ENCODE measurements at regions not wholly inside any gene's neighbourhood (a gene's known extent, or its start where the extent isn't known, plus 50 kb on each side); places are given as distances from the start of the nearest gene placed in this dataset.
"Not testable (repeated sequence)": the region's sequence is repeated elsewhere in the genome, so short reads cannot be mapped to it uniquely, and the experiment has no call there.

DNA sequence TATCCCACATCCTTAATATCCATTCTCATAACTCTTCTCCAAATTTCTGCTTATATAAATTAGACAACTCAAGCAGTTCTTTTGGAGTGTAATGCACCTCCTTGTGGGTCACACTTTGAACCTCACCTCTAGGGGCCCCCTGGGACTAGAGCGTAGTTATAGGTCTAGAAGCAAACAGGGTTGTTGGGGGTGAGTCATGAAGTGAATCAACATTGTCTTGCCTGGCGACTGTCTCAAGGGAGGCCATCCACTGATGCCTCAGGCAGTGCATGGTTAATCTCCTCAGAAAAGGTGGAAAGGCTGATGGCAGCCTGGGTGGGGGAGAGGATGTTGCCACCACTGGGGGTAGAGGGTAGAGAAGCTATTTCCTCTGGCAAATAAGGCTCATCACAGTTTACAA lies 129.1 kb downstream of the TNFRSF21 start:
- no peak for DNase-seq

DNA sequence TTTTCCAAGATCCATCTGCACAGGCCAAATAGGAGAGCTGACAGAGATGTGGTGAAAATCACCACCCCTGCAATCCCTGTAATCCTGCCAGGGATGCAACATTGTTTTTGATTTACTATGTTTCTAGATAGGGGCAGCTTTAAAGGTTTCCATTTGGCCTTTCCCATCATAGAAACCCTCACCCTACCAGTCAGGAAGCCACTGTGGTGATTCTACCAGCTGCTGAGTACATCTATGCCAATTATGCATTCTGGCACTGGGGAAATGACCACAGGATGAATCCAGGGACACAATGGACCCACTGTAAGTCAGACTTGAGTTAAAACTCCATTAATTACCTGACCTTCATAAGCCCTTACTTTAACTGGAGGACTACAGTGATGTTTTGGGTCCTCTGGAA lies 130.4 kb downstream of the TNFRSF21 start:
- no peak for DNase-seq

DNA sequence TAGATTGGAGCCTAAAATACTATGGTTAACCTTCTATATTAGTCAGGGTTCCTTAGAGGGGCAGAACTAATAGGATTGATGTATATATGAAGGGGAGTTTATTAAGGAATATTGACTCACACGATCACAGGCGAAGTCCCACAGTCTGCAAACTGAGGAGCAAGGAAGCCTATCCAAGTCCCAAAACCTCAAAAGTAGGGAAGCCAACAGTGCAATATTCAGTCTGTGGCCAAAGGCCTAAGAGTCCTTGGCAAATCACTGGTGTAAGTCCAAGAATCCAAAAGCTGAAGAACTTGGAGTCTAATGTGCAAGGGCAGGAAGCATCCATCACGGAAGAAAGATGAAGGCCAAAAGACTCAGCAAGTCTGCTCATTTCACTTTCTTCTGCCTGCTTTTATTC lies 133.5 kb upstream of the ADGRF1 start:
- no peak for DNase-seq

DNA sequence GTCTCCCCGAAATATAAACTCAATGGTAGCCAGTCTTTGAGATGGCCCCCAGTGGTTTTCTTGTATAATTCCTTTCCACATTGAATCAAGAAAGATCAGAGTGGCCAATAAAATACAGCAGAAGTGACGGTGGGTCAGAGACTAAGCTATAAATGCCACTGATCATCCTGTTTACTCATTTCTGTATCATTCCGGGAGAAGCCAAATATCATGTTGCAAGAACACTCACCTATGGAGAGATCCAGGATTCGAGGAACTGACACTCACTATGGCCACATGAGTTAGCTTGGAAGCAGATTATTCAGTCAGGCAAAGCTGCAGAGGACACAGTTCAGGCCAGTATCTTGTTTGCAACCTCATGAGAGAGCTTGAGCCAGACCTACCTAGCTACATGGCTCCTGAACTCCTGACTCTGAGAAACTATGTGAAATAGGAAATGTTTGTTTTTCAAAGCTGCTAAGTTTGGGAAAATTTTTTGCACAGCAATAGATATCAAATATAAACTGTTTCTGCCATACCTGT lies 132.4 kb upstream of the ADGRF1 start:
- no peak for DNase-seq

DNA sequence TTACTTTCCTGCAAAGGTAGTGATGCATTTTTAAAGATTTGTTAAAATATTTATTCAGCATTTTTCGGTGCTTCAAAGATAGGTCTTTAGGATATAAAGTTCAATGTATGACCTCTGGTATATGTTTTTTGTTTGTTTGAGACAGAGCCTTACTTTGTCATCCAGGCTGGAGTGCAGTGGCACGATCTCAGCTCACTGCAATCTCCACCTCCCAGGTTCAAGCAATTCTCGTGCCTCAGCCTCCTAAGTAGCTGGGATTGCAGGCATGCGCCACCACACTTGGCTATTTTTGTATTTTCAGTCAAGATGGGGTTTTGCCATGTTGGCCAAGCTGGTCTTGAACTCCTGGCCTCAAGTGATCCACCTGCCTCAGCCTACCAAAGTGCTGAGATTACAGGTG lies 131.9 kb upstream of the ADGRF1 start:
- DNase-seq = not testable (repeated sequence)

DNA sequence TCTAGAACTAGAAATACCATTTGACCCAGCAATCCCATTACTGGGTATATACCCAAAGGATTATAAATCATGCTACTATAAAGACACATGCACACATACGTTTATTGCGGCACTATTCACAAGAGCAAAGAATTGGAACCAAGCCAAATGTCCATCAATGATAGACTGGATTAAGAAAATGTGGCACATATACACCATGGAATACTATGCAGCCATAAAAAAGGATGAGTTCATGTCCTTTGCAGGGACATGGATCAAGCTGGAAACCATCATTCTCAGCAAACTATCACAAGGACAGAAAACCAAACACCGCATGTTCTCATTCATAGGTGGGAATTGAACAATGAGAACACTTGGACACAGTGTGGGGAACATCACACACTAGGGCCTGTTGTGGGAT lies 131.0 kb upstream of the ADGRF1 start:
- DNase-seq = not testable (repeated sequence)

DNA sequence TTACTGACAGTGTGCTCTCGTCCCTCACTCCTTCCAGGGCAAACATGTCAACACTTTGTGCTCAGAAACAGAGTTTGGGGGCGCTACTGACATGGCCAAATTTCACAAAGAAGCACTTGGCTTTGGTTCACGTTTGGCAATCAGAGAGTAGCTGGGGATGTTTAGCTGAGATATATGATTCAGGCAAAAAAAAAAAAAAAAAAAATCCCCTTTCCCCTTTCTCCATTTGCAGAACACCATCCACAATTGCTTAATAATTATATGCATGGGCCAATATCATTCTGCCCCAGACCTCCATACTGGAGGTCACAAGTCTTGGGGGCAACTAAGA lies 128.4 kb upstream of the ADGRF1 start:
- DNase-seq = no peak

DNA sequence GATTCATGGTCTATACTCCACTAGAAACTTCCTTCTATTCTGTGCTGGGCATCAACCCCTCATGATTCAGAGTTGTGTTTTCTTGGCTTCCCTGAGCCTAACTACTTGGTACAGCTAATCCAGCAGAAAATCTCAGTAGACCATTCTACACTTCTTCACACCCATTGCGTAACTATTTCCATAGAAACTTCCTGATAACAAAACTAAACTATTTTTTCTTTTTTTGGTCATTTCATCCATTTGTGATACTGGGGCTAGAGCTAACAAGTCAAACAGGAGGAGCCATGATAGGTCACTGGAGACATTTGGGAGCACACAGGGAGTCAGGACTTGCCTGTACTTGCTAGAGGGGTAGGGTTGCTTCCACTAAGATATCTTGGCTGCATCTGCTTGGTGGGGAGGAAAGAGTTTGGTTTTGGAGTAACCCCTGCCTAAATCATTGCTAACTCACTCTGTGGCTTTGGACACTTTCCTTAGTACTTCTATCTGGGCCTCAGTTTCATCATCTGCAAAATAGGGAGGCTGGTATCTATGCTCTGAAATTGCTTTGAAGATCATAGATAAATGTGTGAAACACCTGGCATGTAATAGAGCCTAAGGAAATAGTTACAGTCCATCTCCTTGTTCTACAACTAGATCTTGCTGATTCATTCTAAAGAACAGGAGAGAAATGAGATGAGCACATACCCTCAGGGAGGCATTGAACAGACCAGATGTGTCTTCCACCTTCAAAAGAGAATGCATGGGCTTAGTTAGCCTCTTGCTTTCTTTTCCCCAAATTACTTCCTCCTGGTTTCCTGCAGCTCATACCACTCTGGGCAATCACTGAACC lies 127.9 kb upstream of the ADGRF1 start:
- DNase-seq = no peak

DNA sequence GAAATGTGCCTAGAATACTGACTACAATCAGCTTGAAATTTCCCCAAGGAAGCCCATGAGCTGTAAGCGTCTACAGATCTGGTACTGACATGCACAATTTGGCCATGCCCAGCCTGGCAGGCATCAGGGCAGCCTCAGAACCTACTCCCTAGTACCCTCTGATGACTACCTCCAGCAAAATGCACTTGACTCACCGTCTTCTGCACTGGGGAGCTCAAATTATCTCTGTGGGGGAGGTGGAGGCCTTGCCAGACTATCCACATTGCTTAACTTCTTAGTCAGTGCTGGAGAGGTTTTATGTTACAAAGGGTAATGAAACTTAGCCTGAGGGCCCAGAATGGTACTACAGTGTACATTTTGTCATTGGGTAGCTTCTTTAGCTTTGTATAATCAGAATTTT lies 126.0 kb upstream of the ADGRF1 start:
- no peak for DNase-seq

DNA sequence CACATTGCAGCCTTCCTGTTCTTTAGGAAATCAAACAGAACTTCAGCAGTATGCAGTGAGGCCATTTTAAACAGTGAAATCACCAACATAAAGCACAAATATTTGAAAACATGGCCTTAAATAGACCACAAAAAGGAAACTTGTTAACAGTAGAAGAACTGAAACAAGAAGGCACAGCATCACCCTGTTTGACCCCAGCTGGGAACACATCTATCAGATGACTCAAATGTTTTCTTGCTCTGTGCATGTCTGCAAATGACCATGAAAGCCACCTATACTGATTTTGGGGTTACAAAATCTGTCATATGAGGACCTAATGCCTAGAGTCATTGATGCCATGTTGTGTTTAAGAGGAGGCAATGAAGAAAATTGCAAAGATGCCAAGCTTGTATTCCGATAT lies 123.8 kb upstream of the ADGRF1 start:
- DNase-seq = no peak

DNA sequence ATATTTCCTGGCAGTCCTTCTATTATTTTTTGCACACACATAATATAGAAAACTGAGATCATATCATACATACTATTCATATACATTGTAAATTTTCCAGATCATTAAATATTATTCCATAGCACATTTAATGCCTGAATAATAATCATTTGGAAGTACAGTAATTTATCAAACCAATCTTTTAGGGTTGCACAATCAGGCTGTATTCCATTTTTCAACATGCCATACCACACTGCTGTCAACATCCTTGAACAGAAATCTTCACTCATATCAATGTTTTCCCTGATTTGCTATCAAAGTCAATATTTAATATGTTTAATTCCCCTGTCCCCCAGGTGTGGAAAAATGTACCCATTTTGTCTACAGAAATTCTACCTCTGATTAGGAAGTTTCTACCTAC lies 122.7 kb upstream of the ADGRF1 start:
- no peak for DNase-seq

DNA sequence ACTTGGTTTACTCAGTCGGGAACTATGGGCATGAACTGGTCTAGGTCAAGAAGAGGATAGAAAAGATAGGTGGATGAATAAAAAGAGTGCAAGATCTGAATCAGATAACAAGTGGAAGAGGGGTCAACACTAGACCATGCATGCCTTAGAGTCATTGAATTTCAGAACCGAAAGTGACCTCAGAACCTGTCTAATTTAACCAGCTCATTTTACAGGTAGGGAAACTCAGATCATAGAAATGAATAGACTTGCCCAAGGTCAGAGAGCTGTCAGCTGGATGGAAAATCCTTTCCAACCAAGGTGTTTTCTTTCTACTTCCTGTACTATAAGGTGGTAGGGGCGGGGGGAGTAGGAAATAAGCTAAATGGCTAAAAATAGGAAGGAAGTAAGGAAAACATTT lies 121.4 kb upstream of the ADGRF1 start:
- DNase-seq = no peak

DNA sequence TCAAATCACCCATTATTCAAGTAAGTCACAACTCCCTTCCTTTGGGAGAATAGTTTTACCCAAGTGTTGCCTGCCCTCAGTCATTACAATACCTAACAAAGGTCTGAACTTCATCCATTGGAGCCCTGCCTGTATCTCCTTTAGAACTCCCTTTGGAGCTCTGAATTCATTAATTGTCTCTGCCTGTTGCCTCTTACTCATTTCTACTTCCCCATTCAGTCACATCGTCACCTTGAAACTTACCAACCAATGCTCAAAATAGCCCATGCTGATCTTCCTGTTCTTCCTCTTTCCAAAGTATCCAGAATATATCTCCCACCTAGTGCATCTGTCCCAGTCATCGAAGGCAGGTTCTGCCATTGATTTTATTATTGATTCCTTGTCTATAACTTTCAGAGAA lies 120.7 kb upstream of the ADGRF1 start:
- DNase-seq = no peak

DNA sequence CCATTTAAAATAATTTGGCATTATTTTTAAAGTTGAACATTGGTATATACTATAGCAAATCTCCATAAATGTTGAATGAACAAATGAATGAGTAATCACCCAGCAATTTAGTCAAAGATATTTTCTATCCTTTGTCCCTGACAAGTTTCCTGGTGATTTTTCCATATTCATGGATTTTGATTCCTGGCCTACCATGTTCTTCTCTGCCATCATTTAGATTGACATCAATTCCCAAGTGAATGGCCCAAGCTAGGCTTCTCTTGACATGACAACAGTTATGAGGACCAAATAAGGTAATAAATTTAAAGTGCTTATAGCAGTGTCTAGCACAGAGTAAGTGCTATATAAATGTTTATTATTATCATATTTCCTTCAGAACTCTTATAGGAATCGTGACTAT lies 120.1 kb upstream of the ADGRF1 start:
- no peak for DNase-seq

DNA sequence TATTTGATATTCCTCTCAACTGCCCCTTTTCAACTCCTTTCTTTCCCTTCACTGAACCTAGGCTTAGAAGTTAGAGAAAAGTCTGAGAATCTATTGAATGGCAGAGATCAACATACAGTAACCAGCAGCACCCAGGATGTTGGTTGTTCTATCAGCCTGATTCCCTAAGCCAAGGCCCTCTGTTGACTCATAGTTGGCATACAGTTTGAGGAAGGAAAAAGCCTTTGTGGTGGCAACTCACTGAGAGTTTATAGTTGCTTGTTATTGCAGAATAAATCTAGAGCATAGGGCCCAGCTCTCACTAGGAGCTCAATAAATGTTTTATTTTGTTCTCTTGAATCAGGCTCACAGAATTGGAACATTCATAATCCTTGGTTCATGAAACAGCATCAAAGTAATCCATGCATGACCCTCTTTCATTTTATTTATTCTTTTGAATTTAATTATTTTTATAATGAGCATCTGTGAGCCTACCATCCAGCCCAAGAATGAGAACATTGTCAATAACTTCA lies 119.1 kb upstream of the ADGRF1 start:
- DNase-seq = no peak

DNA sequence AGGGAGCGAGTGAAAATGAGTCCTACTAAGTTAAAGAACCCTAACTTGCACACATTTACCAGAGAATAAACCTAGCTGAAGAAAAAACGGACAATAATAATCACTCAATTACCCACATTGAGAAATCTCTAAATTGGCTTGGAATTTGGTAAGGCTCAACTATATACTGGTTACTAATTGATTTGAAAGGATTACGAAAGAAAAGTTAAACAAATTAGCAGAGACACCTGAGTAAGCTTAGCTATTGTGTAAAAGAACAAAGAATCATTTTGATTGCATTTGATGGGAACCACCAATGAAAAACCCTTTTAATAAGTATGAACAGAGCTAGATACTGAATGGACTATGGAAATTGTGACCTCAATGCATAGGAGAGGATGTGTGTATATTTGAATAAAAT lies 118.6 kb upstream of the ADGRF1 start:
- no peak for DNase-seq

DNA sequence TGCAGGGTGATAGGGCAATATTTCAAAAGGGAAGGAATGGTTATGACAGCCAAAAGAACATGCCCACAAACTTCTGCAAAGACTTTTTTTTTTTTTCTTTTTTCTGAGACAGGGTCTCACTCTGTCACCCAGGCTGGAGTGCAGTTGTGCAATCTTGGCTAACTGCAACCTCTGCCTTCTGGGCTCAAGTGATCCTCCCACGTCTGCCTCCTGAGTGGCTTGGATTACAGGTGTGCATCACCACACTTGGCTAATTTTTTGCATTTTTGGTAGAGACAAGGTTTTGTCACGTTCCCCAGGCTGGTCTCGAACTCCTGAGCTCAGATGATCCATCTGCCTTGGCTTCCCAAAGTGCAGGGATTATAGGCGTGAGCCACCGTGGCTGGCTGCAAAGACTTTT lies 117.6 kb upstream of the ADGRF1 start:
- DNase-seq = no peak

DNA sequence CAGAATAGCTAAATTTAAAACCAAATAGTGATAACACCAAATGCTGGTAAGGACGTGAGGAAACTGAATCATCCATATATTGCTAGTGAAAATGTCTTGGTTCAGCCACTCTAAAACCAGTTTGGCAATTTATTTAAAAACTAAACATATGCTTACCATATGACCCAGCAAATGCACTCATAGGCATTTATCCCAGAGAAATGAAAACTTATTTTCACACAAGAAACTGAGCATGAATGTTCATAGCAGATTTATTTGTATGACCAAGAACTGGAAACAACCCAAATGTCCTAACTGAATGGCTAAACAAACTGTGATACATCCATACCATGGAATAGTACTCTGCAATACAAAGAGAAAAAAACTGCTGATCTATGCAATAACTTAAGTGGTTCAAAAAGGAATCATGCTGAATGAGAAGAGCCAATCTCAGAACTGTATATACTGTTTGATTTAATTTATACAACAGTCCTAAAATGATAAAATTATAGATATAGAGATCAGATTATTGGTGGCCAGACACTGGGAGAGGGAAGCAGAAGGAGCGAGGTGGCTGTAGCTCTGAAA lies 115.6 kb upstream of the ADGRF1 start:
- DNase-seq = no peak

DNA sequence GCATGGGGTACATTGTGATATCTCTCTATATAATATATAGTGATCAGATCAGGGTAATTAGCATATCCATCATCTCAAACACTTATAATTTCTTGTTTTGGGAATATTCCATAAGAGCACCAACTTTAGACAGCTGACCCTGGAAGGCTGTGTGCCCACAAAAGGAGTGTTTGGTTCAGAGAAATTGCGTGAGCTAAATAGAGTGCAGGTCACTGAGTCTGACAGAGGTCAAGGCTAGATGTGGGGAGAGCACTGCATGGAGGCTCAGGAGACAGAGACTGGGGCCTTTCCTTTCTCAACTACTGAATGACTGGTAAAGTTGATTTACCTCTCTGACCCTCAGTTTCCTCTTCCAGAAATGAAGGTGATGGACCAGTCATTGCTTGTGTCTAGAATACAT lies 114.9 kb upstream of the ADGRF1 start:
- DNase-seq = no peak

DNA sequence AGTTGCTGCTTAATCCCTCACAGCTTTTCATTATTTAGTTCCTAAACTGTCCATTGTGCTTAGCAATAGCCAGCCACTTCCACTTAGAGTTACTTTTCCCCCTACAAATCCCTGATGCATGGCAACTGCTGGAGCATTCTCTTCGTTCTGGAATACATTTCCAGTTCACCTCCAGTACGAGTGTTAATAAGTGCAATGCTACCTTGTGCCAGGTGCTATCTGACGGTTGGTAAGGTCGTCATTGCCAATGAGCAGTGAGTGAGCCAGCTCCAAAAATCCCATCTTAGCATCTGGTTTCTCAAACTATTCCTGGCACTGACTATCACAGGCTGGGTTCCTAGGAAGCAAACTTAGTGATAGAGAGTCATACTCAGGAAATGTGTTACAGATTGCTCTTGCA lies 114.1 kb upstream of the ADGRF1 start:
- DNase-seq = no peak

DNA sequence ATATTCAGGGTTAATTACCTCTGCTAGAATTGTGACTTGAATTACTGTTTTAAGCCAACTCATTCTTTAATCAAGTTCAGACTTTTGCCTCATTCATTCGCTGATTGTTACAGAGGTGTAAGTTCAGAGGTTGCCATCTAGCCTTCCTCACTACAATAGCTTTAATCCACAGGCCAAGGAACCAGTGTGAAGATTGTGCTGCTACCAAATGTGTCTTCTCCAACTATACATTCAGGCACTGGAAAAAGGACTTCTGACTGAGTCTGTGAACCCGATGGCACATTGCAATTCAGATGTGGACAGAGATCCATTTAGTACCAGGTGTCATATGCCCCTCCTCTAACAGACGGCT lies 111.2 kb upstream of the ADGRF1 start:
- no peak for DNase-seq

DNA sequence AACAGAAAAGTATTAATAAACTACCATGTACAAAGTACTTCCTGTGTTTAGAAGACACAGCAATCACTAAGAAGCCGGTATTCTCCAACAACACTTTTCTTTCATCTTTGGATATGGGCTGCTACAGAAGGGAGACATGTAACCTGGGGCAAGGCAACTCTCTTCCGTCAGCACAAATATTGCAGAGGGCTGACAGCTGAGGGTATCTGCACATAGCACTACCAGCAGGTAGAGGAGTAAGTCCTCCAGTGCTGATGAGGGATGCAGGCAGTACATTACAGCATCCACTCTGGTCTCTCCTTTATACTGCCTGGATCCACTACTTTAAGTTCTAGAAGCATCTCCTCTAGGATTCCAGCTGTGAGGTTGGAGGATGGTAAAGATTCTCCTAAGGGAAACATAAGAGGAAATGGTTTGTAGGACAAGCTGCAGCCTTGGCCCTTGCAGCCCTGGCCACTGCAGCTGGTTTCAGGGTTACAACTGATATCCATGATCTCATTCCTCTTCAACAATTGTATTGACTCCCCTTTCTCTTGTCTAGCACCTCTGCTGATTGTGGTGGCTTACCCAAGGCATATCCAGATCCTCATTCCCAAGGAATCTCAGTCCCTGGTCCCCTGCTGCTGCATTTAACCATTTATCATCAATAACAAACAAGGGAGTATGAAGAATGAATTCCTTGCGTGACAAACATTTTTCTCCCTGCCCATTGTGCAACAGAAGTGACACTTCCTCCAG lies 110.7 kb upstream of the ADGRF1 start:
- no peak for DNase-seq

DNA sequence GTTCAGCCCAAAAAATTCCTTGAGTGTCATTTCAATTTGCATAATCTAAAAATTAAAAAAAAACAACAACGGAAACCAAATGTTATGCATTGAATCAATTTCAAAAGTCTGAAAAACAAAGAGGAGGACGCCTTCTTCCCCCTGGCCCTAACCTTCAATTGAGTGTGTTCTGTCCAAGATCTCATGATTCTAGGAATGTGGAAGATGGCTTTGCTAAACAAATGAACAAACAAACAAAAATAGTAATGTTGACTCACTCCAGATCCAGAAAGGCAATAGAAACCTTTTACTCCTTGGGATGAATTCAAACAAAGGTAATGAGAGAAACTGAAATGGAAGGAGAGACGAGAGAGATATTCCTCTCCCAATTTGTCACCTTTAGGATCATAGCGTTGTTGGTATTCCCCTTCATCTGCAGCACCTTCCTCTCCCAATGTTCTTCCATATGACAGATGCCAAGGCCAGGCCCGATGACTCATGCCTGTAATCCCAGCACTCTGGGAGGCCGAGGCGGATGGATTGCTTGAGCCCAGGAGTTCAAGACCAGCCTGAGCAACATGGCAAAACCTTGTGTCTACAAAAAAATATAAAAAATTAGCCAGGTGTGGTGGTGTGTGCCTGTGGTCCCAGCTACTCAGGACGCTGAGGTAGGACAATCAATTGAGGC lies 109.2 kb upstream of the ADGRF1 start:
- no peak for DNase-seq

DNA sequence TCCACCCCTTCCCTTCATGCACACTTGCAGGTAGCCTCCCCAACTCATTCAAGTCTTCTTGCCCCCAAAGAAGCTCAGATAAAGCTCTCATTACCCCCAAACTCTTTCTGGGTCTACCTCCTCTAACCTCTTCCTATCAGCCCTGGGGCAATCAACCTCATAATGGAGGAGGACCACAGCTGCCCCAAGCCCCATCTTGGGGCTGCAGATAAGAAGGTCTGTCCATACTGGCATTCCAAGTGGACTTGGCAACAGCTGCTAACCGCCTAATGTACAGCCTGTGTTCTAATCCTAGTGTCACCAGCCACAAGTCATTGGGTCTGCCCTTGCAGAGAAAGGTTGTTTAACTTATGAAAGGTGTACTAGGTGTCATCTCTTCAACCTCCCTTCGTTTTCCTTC lies 107.4 kb upstream of the ADGRF1 start:
- no peak for DNase-seq

All from stimulated activated CD4-positive, alpha-beta T cell treated with anti-CD3 and anti-CD28 coated beads, Interleukin-1b, Interleukin-23, amount 100 ng/mL, for 48 hours (primary cell).